GM18907 (cell line): ENCODE measurements at regions not wholly inside any gene's neighbourhood (a gene's known extent, or its start where the extent isn't known, plus 50 kb on each side); places are given as distances from the start of the nearest gene placed in this dataset.
"Not testable (repeated sequence)": the region's sequence is repeated elsewhere in the genome, so short reads cannot be mapped to it uniquely, and the experiment has no call there.

Experiments
- ATAC-seq: cut with Tn5 transposase; IDR thresholded peaks from one replicate; pipeline ENCODE4 v1.9.1; 2021; ENCODE audit warnings: mild to moderate bottlenecking, moderate library complexity; ENCODE audit not compliant: unreplicated experiment

DNA sequence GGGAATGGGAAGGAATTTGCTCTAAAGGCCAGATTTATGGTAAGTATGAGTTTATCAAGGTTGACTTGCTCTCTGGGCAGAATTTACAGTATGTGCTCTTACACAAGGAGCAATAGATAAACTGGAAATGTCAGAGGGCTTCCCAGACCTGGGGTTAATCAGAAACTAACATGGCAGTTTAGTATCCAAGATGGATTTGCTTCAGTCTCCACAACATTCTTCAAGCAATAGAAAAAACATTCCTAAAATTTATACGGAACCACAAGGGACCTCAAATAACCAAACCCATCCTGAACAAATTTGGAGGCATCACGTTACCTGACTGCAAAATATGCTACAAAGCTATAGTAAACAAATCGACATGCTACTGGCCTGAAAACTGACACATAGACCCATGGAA, 606.7 kb upstream of the CHRM3 start:
- ATAC-seq = no peak

DNA sequence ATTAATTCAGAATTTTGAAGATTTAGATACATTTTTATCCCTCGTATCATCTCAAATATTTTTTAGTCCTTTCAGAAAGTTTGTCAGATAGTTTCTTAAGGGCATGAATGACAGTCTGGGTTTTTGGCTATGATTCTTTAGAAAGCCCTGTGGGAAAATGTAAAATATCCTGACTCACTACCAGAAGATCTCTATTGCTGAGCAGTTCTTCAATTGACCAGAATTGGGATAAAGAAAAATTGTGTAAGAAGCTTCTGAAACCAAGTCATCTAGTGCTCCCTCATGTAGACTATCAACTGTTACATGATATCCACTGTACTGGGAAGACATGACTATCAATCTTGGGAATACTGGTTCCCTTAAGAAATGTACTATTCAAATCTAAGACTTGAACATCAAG, 608.3 kb upstream of the CHRM3 start:
- no peak for ATAC-seq

DNA sequence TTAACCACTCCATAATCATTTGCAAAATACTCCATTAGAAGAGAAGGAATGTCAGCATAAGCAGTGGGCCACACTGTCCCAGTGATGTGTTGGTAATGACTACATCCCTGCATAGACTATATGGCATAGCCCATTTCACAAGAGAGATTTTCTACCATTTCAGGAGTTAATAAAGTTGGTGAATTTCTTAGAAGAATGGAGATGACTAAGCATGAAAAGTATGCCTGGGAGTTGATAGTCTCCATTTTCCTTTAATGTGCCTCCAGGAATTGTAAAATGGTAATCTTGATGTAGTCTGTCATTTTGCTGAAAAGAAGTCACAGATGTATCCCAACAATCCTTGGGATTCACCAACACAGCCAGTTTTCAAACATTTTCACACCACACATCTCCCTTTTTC, 608.8 kb upstream of the CHRM3 start:
- ATAC-seq = no peak

DNA sequence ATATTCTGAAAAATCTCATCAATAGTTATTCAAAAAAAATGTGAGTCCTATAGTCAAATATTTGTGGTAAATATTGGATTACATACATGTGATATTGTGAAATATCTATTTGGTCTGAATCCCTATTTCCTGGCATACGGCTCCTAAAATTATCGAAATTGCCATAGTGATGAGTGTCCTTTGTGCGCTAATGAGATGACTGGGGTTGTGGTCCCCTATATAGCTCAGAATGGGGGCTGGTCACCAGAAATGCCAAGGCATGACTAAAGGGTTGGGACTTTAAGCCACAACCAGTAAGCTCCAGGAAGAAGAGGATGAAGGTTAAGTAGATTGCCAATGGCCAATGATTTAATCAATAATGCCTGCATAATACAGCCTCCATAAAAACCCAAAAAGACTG, 610.2 kb upstream of the CHRM3 start:
- no peak for ATAC-seq

DNA sequence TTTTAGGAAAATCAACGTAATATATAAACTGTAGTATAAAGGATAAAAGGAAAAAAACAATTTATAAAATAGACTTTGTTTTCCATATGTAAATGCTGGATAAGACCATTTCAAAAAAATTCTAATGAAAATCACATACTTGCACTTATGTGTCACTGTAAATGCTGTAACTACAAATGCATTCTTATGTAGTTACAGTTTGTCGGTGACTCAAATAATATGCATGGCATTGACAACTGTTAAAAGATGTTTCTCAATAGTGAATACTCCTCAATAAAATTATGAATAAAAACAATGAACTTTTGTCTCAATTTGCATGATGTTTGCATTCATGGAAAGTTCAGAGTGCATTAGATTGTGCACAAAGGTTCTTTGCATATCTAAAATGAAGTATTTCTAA, 614.0 kb upstream of the CHRM3 start:
- no peak for ATAC-seq

DNA sequence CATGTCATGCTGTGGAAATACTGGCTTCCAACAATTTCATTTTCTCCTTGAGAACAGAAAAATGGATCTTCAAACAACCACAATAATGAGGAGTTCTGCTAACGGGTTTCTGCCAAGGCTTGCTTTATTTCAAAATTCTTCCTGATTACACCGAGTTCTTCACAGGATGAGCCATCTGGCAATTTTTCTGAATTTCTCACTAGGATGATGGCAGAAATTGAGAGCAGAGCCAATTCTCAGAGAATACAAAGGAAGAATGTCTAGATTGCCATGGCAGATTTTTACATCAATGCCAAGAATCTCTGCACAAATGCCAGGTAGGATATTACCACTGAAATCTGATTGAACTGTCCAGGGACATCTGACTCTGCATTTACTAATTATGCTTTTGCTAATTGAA, 619.0 kb upstream of the CHRM3 start:
- ATAC-seq = no peak

DNA sequence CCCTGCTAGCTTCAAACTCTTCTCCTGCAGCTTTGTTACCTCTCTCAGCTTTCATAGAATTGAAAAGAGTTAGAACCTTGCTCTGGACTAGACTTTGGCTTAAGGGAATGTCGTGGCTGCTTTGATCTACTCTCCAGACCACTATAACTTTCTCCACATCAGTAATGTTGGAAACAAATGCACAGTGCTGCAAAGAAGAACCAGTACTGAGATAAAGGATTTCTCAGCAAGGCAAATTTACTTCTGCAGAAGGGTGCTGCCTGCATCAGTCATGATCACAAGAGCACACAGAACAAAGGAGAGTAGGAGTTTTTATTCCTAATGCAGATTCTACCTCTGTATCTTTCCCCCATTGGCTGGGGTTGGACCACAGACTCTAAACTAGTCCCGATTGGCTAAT, 621.6 kb upstream of the CHRM3 start:
- ATAC-seq = no peak

DNA sequence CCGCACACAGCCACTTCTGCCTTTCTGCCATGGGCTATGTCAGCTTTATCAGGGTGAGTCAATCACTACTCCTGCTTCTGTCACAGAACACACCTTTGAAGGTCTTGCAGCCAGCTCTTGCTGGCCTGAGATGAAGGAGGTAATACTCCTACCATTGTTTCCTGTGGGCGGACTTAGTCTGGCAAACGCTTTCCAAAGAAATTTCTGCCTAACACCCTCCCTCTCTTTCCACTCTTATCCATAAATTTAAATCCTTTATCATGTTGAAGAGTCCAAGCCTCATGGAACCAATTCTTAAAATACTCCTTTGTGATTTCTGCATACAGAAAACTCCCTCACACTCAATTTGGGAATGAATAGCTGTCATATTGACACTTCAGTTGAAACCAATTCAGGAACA, 633.1 kb upstream of the CHRM3 start:
- no peak for ATAC-seq

DNA sequence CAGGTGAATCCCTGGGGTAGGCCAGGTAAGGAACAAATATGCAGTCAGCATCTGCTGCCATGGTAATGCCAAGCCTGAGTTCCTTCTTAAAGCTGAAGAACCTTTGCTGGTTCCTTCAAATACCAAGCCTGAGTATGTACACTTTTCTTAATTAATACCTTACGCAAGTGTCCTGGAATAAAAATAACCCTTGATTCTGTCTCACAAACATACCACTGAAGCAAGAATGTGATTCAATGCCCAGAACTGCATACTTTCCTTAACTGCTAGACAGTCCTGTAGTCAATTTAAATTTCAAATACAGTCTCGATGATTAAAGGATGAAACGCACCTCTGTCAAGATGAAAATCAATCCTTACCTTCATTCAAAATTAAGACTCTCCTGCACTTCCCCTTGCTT, 634.0 kb upstream of the CHRM3 start:
- ATAC-seq = no peak

DNA sequence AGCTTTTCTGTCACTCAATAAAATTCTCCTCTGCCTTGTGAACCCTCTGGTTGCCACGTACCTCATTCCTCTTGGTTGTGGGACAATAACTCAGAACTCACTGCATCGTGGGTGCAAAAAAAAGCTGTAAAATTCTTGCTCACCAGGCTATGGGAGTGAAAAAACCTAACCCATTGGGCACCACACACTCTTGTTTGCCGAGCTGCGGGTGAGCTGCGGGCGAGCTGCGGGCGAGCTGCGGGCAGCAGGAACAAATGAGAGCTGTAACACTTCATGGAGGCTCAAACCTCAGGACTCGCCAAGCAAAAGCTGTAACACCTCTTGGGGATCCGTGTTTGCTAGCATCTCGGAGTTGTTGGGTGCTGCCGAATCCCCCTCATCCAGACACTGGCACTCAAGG, 641.3 kb upstream of the CHRM3 start:
- no peak for ATAC-seq

DNA sequence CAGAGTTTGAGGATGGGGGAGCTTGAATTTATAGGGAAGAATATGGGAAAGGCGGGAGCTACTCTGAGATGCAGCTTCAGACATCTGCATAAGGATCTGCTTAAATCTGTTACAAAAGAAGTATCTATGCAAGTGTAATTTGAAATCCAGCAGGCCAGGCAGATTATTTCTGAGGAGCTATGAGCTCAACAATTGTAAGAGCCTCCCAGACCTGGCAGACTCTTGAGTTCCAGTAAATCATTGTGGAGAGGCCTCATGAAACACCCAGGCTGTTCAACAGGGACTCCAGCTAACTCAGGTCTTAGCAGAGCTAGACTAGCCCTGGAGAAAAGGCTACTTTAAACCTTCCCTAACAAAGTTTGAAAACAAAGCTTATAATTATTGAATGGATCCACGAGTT, 647.5 kb upstream of the CHRM3 start:
- no peak for ATAC-seq

DNA sequence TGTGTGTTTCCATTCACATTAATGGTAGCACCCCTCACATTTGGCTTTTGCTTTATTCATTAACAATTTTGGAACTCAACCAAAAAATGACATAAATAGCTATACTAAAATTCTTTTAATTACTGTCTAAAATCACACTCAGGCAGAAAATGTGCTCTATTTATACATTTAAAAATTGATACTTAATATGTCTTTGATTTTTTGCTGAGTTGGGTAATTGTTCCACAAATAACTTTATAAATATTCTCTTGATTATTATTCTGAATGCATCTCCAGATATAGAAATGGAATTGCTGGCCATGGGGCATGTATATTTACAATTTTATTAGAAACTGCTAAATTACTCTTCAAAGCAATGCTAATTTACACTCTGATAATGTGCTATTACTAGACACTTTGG, 658.7 kb upstream of the CHRM3 start:
- ATAC-seq = no peak

DNA sequence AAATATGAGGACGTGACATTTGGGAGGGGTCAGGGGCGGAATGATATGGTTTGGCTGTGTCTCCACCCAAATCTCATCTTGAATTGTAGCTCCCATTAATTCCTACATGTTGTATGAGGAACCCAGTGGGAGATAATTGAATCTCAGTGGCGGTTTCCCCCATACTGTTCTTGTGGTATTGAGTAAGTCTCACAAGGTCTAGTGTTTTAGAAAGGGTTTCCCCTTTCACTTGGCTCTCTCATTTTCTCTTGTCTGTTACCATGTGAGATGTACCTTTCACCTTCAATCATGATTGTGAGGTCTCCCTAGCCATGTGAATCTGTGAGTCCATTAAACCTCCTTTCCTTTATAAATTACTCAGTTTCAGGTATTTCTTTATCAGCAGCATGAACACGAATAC, 663.6 kb upstream of the CHRM3 start:
- ATAC-seq = no peak

DNA sequence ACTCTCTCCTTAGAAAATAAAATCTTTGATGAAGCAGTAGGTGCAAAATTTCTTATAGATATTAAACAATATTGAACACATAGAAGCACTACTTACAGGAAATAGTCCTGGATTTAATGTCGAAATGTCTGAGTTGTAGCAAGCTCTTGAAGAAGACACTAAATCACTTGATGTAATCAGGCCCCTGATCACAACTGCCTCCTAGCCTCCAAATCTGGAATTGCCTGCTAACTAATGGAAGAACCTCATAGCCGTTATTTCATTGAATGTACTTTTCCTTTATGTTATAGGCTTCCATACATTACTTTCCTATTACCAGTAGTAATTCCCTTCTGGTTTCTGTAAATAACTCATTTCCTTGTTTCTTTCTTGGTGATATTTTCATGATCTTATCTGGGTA, 675.7 kb upstream of the CHRM3 start:
- ATAC-seq = no peak

DNA sequence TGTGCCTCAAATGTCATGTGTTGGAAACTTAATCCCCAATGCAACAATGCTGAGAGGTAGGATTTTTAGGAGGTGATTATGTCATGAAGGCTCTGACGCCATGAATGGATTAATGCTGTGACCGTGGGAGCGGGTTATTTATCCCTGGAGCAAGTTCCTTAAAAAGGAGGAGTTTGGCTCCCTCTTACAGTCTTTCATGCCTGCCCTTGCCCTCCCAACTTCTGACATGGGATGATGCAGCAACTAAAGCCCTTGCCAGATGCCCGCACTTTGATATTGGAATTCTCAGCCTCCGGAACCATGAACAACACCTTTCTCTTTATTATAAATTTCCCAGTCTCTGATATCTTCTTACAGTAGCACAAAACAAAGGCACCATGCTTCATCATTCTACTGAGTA, 685.3 kb upstream of the CHRM3 start:
- no peak for ATAC-seq

DNA sequence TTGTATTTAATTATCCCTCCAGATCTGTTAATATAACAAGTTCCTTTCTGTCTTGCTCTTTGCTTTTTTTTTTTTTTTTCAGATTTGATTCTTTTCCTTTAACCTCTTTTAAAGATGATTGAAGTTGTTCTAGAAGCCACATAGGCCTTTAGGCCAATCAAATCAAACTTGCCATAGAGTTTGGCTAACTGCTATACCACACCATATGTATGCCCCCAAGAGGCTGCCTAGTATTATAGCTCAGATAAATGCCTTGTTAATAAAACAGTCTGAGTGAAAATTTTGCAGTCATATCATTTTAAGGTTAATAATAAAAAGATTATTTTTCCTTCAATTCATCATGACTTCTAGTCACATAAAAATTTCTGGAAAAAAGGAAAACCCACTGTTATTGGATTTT, 696.0 kb upstream of the CHRM3 start:
- ATAC-seq = no peak

DNA sequence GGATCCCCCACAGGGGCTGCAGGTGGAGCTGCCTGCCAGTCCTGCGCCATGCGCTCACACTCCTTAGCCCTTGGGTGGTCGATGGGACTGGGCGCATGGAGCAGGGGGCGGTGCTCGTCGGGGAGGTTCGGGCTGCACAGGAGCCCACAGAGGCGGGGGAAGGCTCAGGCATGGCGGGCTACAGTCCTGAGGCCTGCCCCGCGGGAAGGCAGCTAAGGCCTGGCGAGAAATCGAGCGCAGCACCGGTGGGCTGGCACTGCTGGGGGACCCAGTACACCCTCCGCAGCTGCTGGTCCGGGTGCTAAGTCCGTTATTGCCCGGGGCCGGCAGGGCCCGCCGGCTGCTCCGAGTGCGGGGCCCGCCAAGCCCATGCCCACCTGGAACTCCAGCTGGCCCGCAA, 701.8 kb upstream of the CHRM3 start:
- not testable (repeated sequence) for ATAC-seq

DNA sequence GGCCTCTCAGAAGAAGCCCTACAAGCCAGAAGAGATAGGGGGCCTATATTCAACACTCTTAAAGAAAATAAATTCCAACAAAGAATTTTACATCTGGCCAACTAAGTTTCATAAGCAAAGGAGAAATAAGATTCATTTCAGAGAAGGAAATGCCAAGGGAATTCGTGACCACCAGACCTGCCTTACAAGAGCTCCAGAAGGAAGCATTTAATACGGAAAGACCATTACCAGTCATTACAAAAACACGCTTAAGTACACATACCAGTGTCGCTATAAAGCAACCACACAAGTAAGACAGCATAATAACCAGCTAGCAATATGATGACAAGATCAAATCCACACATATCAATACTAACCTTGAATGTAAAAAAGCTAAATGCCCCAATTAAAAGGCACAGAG, 704.9 kb upstream of the CHRM3 start:
- ATAC-seq = no peak

DNA sequence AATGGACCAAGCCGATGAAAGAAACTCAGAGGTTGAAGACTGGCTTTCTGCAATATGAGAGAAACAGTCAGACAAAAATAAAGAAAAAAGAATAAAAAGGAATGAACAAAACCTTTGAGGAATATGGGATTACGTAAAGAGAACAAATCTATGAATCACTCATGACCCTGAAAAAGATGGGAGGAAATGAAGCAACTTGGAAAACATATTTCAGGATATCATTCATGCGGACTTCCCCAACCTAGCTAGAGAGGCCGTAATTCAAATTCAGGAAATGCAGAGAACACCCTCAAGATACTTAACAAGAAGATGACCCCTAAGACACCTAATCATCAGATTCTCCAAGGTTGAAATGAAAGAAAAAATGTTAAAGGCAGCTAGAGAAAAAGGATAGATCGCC, 705.3 kb upstream of the CHRM3 start:
- no peak for ATAC-seq

DNA sequence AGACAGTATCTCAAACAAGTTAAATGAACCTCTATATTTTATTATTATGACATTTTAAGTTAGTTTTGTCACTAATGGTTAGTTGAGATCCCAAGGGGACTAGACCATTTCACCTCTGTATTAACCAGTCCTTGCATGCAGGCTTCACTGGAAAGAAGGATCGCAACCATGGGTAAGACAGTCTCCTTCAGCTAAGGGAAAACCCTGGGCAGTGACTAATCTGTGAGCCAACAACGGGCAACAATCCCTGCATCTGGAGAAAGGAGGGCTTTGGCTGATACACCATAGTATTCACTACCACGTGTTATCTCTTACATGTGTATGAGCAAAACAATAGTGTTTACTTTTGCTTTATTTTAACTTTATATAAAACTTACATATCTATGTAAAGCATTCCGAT, 708.8 kb upstream of the CHRM3 start:
- no peak for ATAC-seq

DNA sequence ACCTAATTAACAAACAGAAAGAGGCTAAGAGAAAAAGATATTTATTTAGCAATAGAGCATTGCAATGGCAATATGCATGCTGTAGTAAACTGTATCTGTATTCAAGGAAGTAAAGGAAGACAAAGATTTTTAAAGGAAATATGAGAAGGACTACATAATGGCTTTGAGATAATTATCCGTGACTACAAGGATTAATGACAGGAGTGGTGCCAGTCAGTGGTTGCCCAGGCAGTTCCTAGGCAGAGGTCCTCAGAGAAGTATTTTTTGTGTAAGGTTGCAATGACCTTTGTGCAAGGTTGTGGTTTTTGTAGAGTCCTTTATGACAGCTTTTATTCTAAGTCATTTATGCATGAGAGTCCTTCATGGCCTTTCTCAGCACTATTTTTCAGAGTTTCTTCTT, 711.1 kb upstream of the CHRM3 start:
- no peak for ATAC-seq

DNA sequence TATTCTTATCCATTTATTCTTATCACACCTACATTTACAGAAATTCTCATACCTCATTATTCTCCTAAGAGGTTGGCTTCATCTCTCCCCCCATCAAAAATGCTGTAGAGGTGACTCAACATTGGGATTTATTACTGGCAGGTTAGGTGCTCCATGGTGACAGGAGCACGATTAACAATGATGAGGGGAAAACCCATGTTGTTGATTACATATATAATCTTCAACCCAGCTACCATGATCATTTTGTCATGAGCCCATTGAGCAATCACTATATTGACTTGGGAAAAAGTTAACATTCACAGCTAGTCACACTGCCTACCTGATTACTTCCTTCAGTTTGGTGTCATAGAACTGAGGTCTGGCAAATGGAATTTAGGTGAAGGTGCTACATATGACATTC, 712.1 kb upstream of the CHRM3 start:
- ATAC-seq = no peak

DNA sequence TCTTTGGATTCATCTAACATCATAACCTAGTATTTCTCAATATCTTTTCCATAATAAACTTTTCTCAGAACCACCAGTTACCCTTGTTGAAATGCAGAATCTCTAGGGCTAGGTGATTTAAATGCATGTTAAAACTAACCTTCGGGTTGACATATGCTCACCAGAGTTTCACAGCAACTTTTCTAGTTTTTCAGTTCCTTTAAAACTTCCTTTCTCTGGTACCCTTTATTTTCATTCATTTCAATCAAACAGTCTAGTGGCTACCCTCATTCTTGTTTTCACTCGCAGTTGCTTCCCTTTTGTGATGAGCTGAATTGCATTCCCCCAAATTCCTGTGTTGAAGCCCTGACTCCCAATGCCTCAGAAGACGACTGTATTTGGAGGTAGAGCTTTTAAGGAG, 712.8 kb upstream of the CHRM3 start:
- ATAC-seq = no peak

DNA sequence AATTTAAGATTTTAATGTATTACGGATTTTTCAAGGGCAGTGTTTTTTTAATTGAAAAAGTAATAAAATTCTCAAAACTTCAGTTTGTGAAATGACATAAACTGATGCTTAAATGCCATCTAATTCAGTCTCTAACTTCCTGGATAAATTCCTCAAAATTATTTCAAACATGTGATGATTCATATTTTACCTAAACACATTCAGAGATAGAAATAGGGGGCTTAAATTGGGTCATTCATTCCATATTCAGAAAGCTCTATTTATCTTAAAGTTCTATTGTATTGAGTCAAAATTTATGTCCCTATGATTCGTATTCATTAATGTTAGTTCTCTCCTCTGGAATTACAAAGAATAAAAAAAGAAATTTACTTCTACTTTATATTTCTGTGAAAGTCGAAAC, 713.6 kb upstream of the CHRM3 start:
- ATAC-seq = no peak
